ENCODE measurements at regions not wholly inside any gene's neighbourhood (a gene's known extent, or its start where the extent isn't known, plus 50 kb on each side); places are given as distances from the start of the nearest gene placed in this dataset.

DNA sequence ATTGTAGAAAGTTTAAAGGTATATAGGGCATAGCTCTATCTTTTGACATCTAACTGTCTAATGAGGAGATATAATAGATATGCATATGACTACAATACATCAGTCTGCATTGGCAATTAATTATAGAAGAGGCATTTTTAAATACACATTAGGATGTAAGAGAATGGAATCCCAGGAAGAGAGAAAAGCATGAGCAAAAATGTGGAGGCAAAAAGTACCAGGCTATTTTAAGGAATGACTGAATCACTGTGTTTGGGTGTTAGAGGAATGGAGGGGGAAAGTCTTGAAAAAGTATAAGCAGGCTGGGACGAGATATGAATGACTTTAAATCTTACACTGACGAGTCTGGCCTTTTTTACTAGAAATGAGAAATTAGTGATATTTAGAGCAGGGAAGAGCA lies 138.4 kb upstream of the ZNF462 start:
- no peak for DNase-seq

DNA sequence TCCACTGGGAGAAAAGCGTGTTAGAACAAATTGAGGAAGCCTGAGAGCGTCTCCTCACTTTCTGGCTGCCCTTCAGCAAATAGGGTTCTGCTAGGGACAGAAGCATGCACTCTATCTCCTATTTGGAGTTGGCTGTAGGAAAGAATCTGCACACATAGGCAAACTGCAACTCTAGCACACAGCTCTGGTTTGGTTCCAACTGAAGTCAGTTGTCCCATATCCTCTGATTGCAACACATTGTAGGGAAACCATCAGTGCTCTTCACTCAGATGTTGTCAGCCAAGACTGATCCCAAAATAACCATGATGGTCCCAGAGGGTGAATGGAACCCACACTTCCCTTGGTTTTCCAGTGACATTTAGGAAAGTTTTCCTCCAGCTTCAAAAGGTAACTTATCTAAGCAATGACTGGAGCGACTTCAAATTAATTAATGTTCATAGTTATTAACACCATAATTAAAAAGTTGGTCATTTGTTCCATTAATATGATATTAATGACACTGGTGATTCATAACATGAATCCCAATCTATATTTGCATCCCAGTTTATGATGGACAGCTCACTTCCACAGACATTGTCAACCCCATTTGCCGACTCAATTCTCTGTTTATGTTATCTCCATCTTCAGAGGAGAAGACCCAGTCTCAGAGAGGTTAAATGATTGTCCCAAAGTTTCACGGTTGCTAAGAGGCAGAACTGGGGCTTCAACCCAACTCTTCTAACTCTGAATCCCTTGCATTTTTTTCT lies 136.7 kb upstream of the ZNF462 start:
- DNase-seq = no peak

DNA sequence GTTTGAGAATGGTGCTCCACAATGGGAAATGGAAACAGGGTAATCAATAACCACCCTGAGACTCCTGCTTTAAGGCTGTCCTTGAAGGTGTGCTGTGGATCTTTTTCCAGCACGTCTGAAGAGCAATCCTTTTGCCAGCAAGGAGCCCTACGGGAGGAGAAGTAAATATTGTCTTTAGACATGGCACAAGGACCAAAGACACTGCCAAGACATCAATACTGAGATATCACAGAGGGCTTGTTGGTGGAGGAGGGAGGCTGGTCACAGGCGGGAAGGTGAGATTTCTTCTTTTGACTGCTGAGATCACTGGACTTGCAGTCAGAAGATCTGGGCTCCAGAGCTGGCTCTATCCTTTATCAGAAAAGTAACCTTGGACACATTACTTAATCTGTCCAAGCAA lies 135.0 kb upstream of the ZNF462 start:
- DNase-seq = no peak

DNA sequence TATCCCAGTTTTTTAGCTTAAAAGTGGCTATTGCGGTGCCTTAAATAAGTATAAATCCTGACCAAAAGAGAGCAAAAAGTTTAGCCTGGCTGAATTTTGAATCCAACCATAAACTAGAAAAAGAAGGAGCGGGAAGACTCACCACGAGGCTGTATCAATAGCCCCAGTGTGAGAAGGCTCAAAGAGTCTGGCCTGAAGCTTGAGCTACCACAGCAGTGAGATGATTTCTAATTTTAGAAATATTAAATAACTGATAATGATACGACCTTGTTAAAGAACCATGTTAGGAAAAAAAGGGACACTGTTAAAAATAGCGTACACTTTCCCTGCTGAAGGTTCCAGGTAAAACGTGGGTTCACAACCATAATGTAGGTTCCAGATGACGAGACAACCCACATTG lies 134.1 kb upstream of the ZNF462 start:
- no peak for DNase-seq

DNA sequence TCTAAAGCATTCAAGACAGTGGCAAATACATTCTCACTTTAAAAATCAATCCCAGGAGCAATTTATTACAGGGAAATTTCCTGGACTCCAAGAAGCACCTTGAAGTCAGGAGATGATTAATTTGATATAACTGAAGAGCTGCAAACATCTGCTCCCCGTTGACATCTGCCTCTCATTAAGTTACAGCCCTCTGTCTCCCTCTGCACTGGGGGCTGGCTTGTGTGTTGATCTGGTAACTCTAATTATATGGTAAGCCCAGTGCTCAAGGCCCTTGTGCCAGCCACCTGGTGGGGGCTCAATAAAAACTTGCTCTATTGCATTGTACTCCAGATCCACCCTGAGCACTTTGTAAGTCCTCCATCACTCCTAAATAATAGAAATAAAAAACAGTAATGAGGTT lies 131.1 kb upstream of the ZNF462 start:
- no peak for DNase-seq

DNA sequence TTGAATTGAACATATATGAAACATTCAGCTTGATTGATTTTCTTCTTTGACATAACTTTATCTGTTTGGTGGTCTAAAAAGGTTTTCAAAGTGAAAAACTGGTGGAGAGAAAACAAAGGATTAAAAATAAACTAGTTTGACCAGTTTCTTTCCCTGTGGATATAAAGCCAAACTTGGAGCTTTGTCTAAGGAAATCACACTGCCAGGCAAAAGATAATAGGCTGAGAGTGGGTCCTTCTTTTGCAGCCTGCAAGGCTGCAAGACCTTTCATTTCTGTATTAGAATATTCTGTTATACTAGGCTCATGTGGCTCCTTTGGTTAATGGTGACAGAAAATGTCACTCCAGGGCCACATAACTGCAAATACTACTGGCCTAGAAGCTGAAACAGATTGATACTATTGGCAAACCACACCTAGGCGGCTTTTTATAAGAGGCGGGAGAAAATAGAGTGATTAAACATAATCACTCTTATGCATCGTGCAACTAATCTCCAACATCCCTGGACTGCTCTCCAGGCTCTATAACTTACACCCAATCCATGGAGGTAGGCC lies 129.1 kb upstream of the ZNF462 start:
- no peak for DNase-seq

DNA sequence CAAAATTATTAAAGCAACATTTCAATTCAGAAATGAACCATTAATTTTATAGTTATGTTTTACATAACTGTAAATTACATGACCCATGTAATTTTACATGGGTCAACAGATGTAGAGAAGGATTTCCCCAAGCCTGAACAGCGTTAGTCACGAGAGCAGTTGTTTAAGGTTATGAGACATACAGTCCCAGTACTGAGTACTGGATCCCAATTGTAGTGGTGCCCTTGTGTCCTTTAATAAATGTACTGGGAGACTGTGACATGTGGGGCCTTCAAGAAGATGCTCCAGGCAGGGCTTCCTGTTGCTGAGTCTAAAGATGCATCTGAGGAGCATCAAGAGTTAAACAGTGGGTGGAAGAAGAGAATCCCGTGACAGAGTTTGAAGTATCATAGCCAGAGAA lies 125.5 kb upstream of the ZNF462 start:
- no peak for DNase-seq

DNA sequence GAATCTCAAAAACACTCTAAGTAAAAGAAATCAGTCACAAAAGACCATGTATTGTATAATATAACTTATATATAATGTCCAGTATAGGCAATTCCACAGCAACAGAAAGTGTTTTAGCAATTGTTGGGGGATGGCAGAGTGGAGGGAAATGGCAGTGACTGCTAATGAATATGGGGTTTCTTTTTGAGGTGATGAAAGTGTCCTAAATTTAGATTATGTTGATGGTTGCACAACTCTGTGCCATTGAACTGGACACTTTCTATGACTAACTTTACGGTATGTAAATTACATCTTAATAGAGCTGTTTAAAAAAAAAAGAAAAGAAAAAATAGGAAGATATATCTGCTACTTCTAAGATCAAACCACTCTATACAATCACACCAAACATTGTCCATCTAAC lies 124.9 kb upstream of the ZNF462 start:
- no peak for DNase-seq

DNA sequence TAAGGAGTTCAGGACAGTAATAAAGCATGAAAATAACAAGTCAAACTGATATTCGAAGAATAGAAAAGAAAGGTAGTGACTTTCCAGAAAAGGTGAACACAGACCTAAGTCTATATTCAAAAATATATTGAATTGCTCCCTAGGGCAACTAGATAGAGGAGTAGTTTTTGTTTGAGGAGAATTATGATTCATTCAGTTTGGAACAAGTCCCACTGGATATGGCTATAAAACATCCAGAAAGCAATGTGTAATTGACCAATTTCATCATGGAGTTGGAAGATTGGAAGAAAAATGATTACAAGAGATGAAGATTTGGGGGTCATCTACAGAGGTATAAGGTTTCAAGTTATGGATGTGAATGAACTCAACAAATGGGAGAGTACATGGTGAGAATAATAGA lies 117.5 kb upstream of the ZNF462 start:
- no peak for DNase-seq

DNA sequence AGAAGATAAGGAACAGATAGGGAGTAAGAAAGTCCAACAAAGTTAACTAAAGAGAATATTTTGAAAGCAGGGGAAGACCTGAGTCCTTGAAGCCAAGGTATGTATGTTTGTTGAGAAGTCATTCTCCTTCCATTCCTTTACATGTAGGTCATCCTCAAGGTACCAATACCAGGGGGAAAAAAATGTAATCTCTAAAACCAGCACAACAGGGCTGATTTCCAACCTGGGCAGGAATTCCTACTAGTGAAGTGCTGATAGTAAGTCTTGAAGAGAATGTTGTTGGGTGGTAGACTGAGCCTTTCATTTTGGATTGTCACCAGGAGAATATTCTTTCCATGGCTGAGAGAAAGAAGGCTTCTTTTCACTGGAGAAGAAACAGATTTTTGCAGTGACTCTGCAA lies 117.1 kb upstream of the ZNF462 start:
- no peak for DNase-seq

DNA sequence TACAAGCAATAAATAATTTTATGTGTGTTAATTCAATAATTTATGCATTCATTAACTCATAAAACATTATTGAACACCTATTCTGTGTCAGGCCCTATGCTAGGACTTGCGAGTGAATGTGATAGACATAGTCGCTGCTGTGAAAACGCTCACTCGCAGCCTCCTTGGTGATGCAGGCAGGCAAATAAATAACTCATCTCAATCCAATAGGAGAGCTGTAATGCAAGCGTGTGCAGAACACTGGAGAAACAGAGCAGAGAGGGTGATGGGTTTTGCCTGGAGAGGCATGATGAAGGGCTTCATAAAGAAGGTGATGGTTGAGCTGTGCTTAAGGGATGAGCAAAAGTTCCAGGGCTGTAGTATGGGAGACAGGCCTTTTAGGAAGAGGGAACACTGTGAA lies 111.3 kb upstream of the ZNF462 start:
- no peak for DNase-seq

DNA sequence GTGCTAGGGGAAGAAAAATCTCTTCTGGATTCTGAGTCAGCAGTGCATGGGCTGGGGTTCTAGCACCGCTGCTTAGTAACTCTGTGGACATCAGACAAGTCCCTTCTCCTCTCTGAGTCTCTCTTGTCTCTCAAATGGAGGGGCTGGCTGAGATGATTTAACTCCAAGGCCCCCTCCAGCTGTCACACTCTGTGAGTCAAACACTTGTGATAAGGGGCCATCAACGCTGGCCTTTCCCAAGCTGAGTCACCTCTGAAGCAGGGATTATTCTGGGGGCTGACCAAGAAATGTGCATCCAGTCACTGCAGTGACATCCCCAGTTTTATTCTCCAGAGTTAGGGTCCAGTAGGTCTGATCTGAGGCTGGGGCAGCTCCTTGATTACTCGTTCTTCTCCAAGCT lies 110.4 kb upstream of the ZNF462 start:
- no peak for DNase-seq

DNA sequence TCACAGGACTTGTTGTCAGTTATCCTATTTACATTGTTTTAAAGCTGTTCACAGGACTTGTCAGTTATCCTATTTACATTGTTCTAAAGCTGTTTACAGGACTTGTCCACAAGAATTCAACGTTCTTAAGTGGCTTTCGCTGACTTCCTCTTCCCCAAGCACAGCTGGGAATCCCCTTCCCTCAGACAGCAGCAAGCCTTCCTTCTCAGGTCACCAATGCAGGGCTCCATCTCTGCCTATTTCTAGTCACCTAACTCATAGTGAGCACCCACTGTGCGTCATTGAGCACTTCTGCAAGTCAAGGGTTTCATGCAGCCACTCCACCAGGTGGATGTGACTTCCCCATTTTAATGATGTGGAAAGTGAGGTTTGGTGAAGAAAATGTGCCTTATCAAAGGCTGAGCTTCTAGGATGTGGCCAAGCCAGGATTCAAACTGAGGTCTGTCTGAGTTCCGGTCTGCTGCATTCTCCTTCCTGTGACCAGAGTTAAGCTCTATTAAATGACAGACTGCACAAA lies 109.8 kb upstream of the ZNF462 start:
- no peak for DNase-seq

DNA sequence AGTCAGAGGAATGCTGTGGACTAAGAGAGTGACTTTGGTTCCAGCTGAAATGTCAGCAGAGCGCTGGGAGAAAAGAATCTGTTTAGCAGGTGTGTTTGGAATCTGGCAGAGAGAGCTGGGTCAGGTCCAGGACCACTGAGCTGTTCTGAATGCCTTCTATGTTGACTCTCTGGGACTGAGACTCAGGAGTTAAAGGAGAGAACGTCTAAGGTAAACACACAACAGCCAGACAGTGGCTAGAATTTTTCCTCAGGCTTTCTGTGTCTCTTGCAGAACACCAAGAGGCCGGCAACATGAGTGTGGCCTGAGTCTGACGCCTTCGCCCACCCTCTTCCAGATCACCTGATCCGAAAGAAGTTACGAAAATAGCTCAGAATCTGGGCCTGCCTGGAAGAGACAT lies 107.2 kb upstream of the ZNF462 start:
- no peak for DNase-seq

DNA sequence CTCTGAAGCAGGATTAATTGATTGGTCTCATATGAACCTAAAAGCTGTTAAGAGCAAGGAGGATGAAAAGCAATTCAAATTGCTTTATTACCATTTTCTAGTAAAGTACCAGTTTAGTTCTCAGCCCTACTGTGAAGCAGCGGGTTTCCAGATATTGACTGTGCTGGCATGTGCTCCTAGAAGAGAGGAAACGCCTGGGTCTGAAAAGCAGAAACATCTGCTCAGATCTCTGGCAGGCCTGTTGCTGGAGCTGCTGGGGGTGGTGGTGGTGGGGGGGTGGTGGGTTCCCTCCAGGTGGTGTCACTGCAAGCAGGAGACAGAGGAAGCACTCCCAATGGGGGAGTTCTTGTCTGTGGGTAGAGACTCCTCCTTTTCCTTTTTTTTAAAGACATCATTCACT lies 105.5 kb upstream of the ZNF462 start:
- DNase-seq = no peak

DNA sequence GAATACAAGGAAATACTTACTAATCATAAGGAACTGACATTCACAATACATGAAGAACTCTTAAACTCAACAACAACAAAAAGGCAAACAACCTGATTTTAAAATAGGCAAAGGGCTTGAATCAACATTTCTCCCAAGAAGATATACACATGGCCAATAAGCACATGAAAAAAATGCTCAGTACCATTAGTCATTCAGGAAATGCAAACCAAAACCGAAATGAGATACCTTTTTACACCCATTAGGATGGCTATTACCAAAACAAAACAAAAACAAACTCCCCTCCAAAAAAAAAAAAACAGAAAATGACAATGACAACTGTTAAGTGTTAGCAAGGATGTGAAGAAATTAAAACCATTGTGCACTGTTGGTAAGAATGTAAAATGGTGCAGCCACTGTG lies 104.1 kb upstream of the ZNF462 start:
- DNase-seq = no peak

DNA sequence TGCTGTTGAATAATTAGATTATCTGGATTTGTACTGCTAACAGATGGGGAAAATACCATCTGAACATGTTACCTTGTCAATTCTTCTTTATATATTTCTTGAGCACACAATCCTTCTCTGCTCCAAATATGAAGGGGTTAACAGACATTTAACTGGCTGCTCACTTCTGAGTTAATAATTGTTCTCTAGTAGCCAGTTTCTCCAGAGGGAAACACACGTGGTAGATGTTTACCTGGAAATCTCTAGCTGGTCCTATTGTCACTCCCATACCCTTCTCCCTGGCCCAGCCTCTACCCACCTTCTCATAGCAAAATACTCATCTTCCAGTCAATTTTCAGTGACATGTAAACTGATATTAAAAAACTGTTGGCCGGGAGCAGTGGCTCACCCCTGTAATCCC lies 101.5 kb upstream of the ZNF462 start:
- no peak for DNase-seq

DNA sequence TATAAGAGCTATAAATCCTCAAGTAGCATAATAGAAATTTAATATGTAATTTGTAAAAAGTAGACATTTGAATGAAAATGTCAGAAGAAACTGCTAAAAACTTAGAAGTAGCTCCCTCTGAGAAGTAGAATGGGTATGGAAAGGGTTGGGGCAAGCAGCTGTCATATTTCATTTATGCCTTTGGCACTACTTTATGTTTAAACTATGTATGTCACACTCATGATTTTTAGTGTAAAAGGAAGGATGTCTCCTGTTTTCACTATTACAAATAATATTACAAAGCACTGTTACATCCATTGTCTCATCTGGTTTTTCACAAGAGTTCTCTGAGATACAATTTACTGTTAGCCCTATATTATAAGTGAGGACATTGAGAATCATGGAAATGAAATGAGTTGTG lies 96.3 kb upstream of the ZNF462 start:
- DNase-seq = no peak

DNA sequence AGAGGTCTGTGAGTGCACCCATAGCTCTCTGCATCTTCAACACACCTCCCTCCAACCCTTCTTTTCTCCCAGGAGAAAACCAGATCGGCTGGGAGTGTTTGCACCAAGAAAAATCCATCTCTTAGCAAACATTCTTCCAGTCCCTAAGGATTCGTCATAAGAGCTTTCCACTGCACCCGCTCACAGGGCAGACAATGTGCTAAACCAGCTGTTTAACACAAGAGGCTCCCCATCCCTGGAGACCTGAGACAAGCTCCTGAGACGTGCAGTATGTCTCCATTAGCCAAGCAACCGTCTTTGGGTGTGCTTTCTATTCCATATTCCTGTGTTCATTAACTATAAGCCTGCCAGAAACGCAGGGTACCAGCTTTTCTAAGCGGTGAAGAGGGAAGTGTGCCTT lies 93.6 kb upstream of the ZNF462 start:
- no peak for DNase-seq

DNA sequence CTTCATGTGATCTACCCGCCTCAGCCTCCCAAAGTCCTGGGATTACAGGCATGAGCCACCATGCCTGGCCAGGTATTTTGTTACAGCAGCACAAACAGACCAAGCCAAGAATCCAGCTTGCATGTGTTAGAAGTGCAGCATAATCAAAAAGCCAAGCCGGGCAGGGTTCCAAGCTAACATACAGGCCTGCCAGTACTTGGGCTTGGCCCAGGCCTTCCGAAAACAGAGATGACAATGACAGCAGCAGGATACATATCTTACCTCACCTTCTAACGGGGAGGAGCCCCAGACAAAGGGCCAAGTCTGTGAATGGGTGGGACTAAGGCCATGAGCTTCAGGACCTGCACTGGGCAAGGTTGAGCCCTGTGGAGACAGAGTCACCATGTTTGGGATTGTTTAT lies 91.4 kb upstream of the ZNF462 start:
- no peak for DNase-seq

DNA sequence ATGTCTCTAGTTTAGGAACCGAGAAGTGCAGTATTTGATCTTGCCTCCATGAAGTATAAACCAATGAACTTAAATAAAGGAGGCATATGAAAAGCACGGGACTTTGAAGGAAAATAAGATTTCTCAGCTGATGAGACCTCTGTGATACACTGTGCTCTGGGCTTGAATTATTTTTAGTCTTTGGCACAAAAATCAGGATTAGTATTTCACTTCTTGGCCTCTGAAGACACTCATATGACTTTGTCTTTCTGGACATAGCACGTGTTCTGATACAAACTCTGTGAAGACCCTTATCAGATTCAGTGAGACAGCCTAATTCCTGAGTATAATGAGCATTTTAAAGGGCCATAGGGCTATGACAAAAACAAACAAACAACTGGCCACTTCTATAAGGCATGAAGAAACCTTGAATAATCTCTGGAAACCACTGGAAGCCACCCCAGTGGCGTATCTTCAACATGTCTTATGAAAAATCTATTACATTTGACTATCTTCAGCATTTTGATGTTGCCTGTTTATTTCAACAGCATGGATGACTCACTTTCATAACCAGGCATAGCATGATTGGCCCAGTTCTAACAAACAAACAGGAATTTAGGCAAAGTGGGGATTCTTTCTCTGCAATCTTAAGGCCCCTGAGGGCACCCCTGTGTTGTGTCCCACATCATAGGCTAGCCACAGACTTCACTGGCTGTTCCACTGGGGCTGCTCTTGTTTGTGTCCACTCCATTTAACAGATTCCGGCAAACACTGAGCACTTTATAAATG lies 90.3 kb upstream of the ZNF462 start:
- no peak for DNase-seq

DNA sequence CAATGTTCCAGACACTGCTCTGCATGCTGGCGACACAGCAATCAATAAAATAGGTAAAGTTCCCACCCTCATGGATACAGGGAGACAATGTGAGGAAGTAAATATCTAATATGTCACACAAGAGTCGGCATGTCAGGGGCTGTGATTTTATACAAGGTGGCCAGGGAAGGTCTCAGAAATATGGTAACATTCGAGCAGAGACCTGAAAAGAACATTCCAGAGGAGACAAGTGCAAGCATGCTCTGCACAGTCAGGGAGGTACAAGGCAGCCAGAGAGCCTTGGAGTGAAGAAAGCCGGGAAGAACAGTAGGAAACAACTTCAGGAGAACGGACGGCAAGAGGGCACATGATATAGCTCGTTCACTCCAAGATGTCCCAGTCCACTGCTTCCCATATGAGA lies 89.2 kb upstream of the ZNF462 start:
- no peak for DNase-seq

DNA sequence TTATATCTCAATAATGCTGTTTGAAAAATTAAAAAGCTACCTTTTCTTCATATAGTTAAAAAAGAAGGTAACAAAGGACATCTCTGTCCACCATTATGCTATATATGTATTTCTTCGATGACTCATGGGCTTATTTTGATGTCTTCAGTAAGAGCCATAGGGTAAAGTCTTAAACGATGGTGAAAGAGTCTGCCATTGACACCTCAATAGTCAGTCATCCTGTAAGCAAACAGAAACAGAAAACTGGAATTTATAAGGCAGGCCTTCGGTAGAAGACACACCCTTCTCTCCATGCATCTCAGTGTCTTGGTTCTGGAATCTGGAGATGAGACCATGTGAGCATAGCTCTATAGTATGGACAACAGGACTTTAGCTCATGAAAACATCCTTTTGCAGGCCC lies 87.0 kb upstream of the ZNF462 start:
- no peak for DNase-seq

DNA sequence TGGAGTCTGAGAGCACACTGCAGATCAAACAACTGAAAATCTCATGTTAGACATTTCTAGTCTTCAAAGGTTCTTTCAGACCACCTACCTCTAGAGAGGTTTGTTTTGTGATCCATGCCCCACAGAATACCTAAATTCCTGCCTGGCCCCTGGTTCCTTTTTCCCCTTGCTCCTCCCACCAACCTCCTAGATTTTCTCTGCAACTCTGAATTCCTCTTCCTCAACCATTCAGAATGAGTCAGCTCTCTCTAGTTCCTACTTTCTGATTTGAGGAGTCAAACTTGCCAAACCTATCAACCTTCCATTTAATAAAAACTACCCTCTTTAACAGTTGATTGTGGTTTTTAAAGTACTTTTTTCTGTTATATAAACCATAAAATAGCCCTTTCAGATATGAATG lies 83.2 kb upstream of the ZNF462 start:
- no peak for DNase-seq

Data from retina (tissue), 1 donor.